ENCODE measurements at regions not wholly inside any gene's neighbourhood (a gene's known extent, or its start where the extent isn't known, plus 50 kb on each side); places are given as distances from the start of the nearest gene placed in this dataset.

- no peak for TF ChIP-seq CTCF (IDR thresholded peaks at IDR 0.05 in 8 of 11, conservative IDR thresholded peaks at IDR 0.05 in 3 of 11)
- no peak for TF ChIP-seq POLR2A (IDR thresholded peaks at IDR 0.05)
- TF ChIP-seq POLR2AphosphoS5 (IDR thresholded peaks at IDR 0.05) = no peak
Measured at GRCh38 chrX:9162698-9163097, 128.8 kb upstream of the FAM9B start.
